Thyroid gland (tissue), 4 donors: ENCODE measurements at regions not wholly inside any gene's neighbourhood (a gene's known extent, or its start where the extent isn't known, plus 50 kb on each side); places are given as distances from the start of the nearest gene placed in this dataset.

ENCODE experiments used
- POLR2A ChIP-seq, 2 donors: fragments of 450-650 bp; IDR thresholded peaks; one replicate each; pipeline ENCODE4 v1.6.1; 2017; ENCODE audit warnings: antibody characterized with exemption in 2 of 2, mild to moderate bottlenecking in 2 of 2, moderate library complexity in 1 of 2
- TF ChIP-seq, protein P1 (sequence below), 6 experiments: fragments of 200-600 bp in 3 of 6; fragments of 450-650 bp in 3 of 6; sonication (generic) in 3 of 6; IDR thresholded peaks; one replicate each; pipeline ENCODE4 v1.5.1; 2016 to 2019; ENCODE audit warnings: antibody characterized with exemption in 6 of 6, mild to moderate bottlenecking in 2 of 6, inconsistent platforms in 1 of 6, moderate library complexity in 1 of 6

DNA sequence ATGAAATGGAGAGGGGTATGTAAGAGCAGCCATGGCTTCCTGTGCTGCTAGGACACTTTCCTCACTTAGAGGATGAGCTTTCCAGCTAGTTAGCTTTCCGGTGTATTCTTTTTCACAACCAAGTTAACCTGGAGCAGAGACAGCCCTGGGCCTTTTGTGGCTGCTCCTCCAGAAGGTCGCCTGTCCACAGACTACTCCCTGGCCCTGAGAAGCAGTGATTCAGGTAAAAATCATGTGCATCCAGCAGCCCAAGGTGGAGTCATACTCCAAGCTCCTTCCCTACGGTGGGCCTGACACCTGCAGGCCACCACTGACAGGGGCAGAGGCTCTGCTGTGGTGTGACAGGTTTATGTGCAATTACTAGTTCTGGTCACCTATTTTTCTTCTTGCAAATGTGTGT lies 187.2 kb downstream of the ANKRD30B start:
- TF ChIP-seq, protein P1, sequence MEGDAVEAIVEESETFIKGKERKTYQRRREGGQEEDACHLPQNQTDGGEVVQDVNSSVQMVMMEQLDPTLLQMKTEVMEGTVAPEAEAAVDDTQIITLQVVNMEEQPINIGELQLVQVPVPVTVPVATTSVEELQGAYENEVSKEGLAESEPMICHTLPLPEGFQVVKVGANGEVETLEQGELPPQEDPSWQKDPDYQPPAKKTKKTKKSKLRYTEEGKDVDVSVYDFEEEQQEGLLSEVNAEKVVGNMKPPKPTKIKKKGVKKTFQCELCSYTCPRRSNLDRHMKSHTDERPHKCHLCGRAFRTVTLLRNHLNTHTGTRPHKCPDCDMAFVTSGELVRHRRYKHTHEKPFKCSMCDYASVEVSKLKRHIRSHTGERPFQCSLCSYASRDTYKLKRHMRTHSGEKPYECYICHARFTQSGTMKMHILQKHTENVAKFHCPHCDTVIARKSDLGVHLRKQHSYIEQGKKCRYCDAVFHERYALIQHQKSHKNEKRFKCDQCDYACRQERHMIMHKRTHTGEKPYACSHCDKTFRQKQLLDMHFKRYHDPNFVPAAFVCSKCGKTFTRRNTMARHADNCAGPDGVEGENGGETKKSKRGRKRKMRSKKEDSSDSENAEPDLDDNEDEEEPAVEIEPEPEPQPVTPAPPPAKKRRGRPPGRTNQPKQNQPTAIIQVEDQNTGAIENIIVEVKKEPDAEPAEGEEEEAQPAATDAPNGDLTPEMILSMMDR (IDR thresholded peaks at IDR 0.05) = no peak
- TF ChIP-seq POLR2A (IDR thresholded peaks at IDR 0.05) = no peak
